Transverse colon (tissue), 4 donors: ENCODE measurements at regions not wholly inside any gene's neighbourhood (a gene's known extent, or its start where the extent isn't known, plus 50 kb on each side); places are given as distances from the start of the nearest gene placed in this dataset.

ENCODE experiments used
- DNase-seq: peaks from one replicate; pipeline ENCODE4 v3.0.0-alpha.2; 2019
- H3K27ac ChIP-seq, 4 donors: fragments of 200-600 bp; sonication (generic); 2 replicates each; pipeline ENCODE4 v1.5.1; 2016 to 2018; ENCODE audit warnings: inconsistent platforms in 4 of 4
- H3K27me3 ChIP-seq: fragments of 200-600 bp; sonication (generic); 2 replicates; pipeline ENCODE4 v1.5.1; 2017; ENCODE audit warnings: inconsistent platforms
- H3K36me3 ChIP-seq, 4 donors: fragments of 200-600 bp; sonication (generic); 2 replicates each; pipeline ENCODE4 v1.5.1; 2017 to 2019; ENCODE audit warnings: inconsistent platforms in 4 of 4
- H3K4me1 ChIP-seq, 4 donors: fragments of 200-600 bp; sonication (generic); 2 replicates each; pipeline ENCODE4 v1.5.1; 2017 to 2020; ENCODE audit warnings: inconsistent platforms in 4 of 4
- H3K4me3 ChIP-seq, 4 donors: fragments of 200-600 bp; sonication (generic); 1 replicate in 1 of 4; 2 replicates in 3 of 4; pipeline versions ENCODE4 v1.5.1 to v1.6.1; 2017 to 2019; ENCODE audit warnings: inconsistent platforms in 4 of 4
- H3K9me3 ChIP-seq, 2 donors: fragments of 200-600 bp; sonication (generic); 2 replicates each; pipeline ENCODE4 v1.5.1; 2017 to 2019; ENCODE audit warnings: inconsistent platforms in 2 of 2
- CTCF ChIP-seq, 5 experiments: fragments of 200-600 bp in 3 of 5; fragments of 450-650 bp in 2 of 5; sonication (generic) in 3 of 5; IDR thresholded peaks; 1 replicate in 2 of 5; 2 replicates in 3 of 5; pipeline ENCODE4 v1.5.1; 2016 to 2017; ENCODE audit warnings: antibody characterized with exemption in 5 of 5, inconsistent platforms in 3 of 5, mild to moderate bottlenecking in 2 of 5, moderate library complexity in 1 of 5
- EP300 ChIP-seq: sonication (generic); formaldehyde crosslinking; IDR thresholded peaks from one replicate; pipeline ENCODE4 v1.6.1; 2017; ENCODE audit warnings: antibody characterized with exemption, low read depth
- POLR2A ChIP-seq: fragments of 450-650 bp; IDR thresholded peaks from one replicate; pipeline ENCODE4 v1.6.1; 2016; ENCODE audit warnings: antibody characterized with exemption, mild to moderate bottlenecking, moderate library complexity
- POLR2AphosphoS5 ChIP-seq, 3 donors: sonication (generic); formaldehyde crosslinking; IDR thresholded peaks; one replicate each; pipeline ENCODE4 v1.6.1; 2016; ENCODE audit warnings: antibody characterized with exemption in 3 of 3
- WGBS, 2 donors: methylation state at CpG; one replicate each; pipeline ENCODE4 v1.1.5; 2018; ENCODE audit warnings: low coverage in 1 of 2; 5-methylcytosine and 5-hydroxymethylcytosine counted together
- in situ Hi-C, 4 donors: fragments of 200-750 bp; cut with MboI; loops; one replicate each; pipeline versions ENCODE4 v1.15.0 to v1.15.1; 2017; ENCODE audit warnings: low sequenced_read_pairs in 3 of 4, low pct_ligation_motif_present in 1 of 4, low pct_unique_long_range_greater_than_20kb in 1 of 4
- intact Hi-C: fragments of 100-400 bp; cut with DNase I; formaldehyde crosslinking; loops from one replicate; pipeline ENCODE4 v1.15.1; 2023; ENCODE audit warnings: low total_unique reads

- Histone ChIP-seq H3K9me3 (no peaks in the 10 kb centered on the region), H3K4me3 (no peak overlapping the region), H3K4me1 (peaks cover 0 to 17% (median 6%) of the 10 kb centered on the region in 4 donors), H3K27me3 (no peaks in the 10 kb centered on the region), H3K36me3 (no peaks in the 10 kb centered on the region), H3K27ac (no peak overlapping the region)
- TF ChIP-seq POLR2A, result no peak
- TF ChIP-seq POLR2AphosphoS5 (IDR thresholded peaks at IDR 0.05), result no peak
- TF ChIP-seq CTCF (IDR thresholded peaks at IDR 0.05), result no peak
- TF ChIP-seq EP300, result no peak
- intact Hi-C loops (no loop called here), in situ Hi-C loops (loop anchor here in 2 of 4 donors (25.0 kb wide), 1 partner anchor 232 kb away; the partner anchor contains the start of gene ENC1 (in 2 of the 2))
- no peak for DNase-seq
- WGBS, 2 donors, result 39 to 83% methylated on average over 2 to 4 of the region's 4 CpGs
These were observed 234.9 kb downstream of the ENC1 start for GRCh38 chr5:74405593-74405992.

DNA sequence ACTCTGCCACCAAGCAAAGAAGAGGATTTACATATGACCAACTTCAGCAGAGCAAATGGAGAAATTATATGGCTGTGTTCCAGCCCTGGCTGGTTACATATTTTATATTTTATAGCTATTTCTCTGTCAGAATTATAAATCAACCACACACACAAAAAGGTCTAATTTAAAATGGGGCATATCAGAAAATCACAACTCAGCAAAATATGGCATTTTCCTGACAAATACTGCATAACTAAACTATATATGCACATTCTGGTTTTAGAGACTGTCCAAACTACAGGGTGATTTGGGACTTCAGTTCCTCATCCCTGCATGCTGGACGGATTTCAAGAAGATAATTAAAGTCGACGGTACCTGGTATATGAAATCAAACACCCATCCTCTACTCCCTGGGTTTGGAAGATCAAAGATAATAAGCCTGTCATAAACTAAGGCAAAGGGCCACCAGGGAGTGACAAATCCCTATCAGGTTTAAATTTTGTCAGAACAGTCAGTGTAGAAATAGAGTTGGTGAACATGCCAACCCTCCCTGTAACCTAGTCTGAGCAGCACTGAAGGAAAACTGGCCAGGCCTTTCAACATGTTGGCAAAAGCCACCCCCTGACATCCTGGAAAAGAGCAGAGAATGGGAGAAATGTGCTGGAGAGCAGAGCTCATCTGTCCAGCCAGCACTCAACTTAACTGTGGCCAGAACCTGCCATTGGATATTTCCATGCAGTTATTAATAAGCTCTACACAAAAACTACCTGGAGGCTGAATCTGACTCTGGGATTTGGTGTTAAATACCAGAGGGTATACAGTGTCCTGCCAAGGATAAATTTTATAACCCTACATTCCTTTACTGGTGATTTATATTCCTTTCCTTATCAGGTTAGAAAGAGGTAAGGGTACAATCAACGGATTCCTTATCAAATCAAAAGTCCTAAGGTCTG, 235.7 kb downstream of the ENC1 start:
- Histone ChIP-seq H3K4me3 (no peak overlapping the region), H3K4me1 (peaks cover 0 to 22% (median 6%) of the 10 kb centered on the region in 4 donors), H3K27me3 (no peaks in the 10 kb centered on the region), H3K27ac (peak overlapping the region in 2 of 4 donors; percentile 2 to 11), H3K9me3 (no peaks in the 10 kb centered on the region), H3K36me3 (no peaks in the 10 kb centered on the region)
- no peak for DNase-seq
- no peak for TF ChIP-seq POLR2A
- no peak for TF ChIP-seq EP300
- TF ChIP-seq POLR2AphosphoS5 (IDR thresholded peaks at IDR 0.05), result no peak
- TF ChIP-seq CTCF (IDR thresholded peaks at IDR 0.05), result no peak
- 41 to 43% methylated on average over 4 of the region's 4 CpGs for WGBS, 2 donors
- intact Hi-C loops, result no loop called here
- in situ Hi-C loops, result loop anchor here in 2 of 4 donors (25.0 kb wide), 1 partner anchor 232 kb away; the partner anchor contains the start of gene ENC1 (in 2 of the 2)

GRCh38 chr5:74403771-74404170, 236.8 kb downstream of the ENC1 start:
- TF ChIP-seq POLR2A (no peak), CTCF (IDR thresholded peaks at IDR 0.05) (no peak), POLR2AphosphoS5 (IDR thresholded peaks at IDR 0.05) (no peak), EP300 (no peak)
- no peaks in the 10 kb centered on the region for H3K9me3 ChIP-seq
- WGBS, 2 donors, result 82 to 100% methylated on average over 1 to 2 of the region's 2 CpGs
- intact Hi-C loops, result no loop called here
- DNase-seq, result no peak
- H3K4me1 ChIP-seq, result peaks cover 0 to 15% (median 6%) of the 10 kb centered on the region in 4 donors
- H3K27ac ChIP-seq, result no peak overlapping the region
- no peaks in the 10 kb centered on the region for H3K27me3 ChIP-seq
- H3K4me3 ChIP-seq, result no peak overlapping the region
- H3K36me3 ChIP-seq, result no peaks in the 10 kb centered on the region
- in situ Hi-C loops, result loop anchor here in 2 of 4 donors (25.0 kb wide), 1 partner anchor 234 kb away; the partner anchor contains the start of gene ENC1 (in 2 of the 2)

- no peaks in the 10 kb centered on the region for H3K27me3 ChIP-seq
- in situ Hi-C loops, result loop anchor here in 2 of 4 donors (25.0 kb wide), 1 partner anchor 235 kb away; the partner anchor contains the start of gene ENC1 (in 2 of the 2)
- no peaks in the 10 kb centered on the region for H3K36me3 ChIP-seq
- no peak for DNase-seq
- no peak overlapping the region for H3K27ac ChIP-seq
- no peak overlapping the region for H3K4me3 ChIP-seq
- no peak for TF ChIP-seq POLR2AphosphoS5 (IDR thresholded peaks at IDR 0.05)
- TF ChIP-seq EP300, result no peak
- no peak for TF ChIP-seq CTCF (IDR thresholded peaks at IDR 0.05)
- no peak for TF ChIP-seq POLR2A
- WGBS, 2 donors, result 60 to 77% methylated on average over 2 to 4 of the region's 4 CpGs
- H3K4me1 ChIP-seq, result peaks cover 0 to 13% (median 6%) of the 10 kb centered on the region in 4 donors
- intact Hi-C loops, result no loop called here
- no peaks in the 10 kb centered on the region for H3K9me3 ChIP-seq
These were observed 238.0 kb downstream of the ENC1 start for GRCh38 chr5:74402553-74402952.
